ENCODE measurements at regions not wholly inside any gene's neighbourhood (a gene's known extent, or its start where the extent isn't known, plus 50 kb on each side); places are given as distances from the start of the nearest gene placed in this dataset.
"Not testable (repeated sequence)": the region's sequence is repeated elsewhere in the genome, so short reads cannot be mapped to it uniquely, and the experiment has no call there.

GRCh38 chr4:149057594-149057993 lies 615.4 kb upstream of the NR3C2 start:
- no peak for DNase-seq (ENCODE audit: extremely low read depth in 1 of 11, low read depth in 9 of 11, low spot score in 4 of 11)

- peak in 8 of 11 donors; percentile 4 to 36 (median 16) for DNase-seq (ENCODE audit: extremely low read depth in 1 of 11, low read depth in 9 of 11, low spot score in 4 of 11)
These were observed 614.4 kb upstream of the NR3C2 start for GRCh38 chr4:149056615-149057014.

- no peak for DNase-seq (ENCODE audit: extremely low read depth in 1 of 11, low read depth in 9 of 11, low spot score in 4 of 11)
These were observed 613.4 kb upstream of the NR3C2 start for GRCh38 chr4:149055624-149056023.

- no peak for DNase-seq (ENCODE audit: extremely low read depth in 1 of 11, low read depth in 9 of 11, low spot score in 4 of 11)
These were observed 608.6 kb upstream of the NR3C2 start for GRCh38 chr4:149050840-149051239.

- no peak for DNase-seq (ENCODE audit: extremely low read depth in 1 of 11, low read depth in 9 of 11, low spot score in 4 of 11)
These were observed 606.4 kb upstream of the NR3C2 start for GRCh38 chr4:149048451-149049143.

GRCh38 chr4:149047368-149047767 lies 605.2 kb upstream of the NR3C2 start:
- DNase-seq (ENCODE audit: extremely low read depth in 1 of 11, low read depth in 9 of 11, low spot score in 4 of 11): no peak

- DNase-seq (ENCODE audit: extremely low read depth in 1 of 11, low read depth in 9 of 11, low spot score in 4 of 11): no peak
These were observed 603.5 kb upstream of the NR3C2 start for GRCh38 chr4:149045731-149046130.

- DNase-seq (ENCODE audit: extremely low read depth in 1 of 11, low read depth in 9 of 11, low spot score in 4 of 11): not testable (repeated sequence)
These were observed 597.6 kb upstream of the NR3C2 start for GRCh38 chr4:149039786-149040185.

GRCh38 chr4:149031399-149031798 lies 589.2 kb upstream of the NR3C2 start:
- no peak for DNase-seq (ENCODE audit: extremely low read depth in 1 of 11, low read depth in 9 of 11, low spot score in 4 of 11)

- DNase-seq (ENCODE audit: extremely low read depth in 1 of 11, low read depth in 9 of 11, low spot score in 4 of 11): no peak
These were observed 586.9 kb upstream of the NR3C2 start for GRCh38 chr4:149029056-149029651.

GRCh38 chr4:149026696-149027095 lies 584.5 kb upstream of the NR3C2 start:
- no peak for DNase-seq (ENCODE audit: extremely low read depth in 1 of 11, low read depth in 9 of 11, low spot score in 4 of 11)

- peak in 5 of 11 donors; percentile 8 to 17 (median 13) for DNase-seq (ENCODE audit: extremely low read depth in 1 of 11, low read depth in 9 of 11, low spot score in 4 of 11)
These were observed 575.0 kb upstream of the NR3C2 start for GRCh38 chr4:149017002-149017734.

GRCh38 chr4:149009223-149009622 lies 567.0 kb upstream of the NR3C2 start:
- no peak for DNase-seq (ENCODE audit: extremely low read depth in 1 of 11, low read depth in 9 of 11, low spot score in 4 of 11)

- DNase-seq (ENCODE audit: extremely low read depth in 1 of 11, low read depth in 9 of 11, low spot score in 4 of 11): no peak
These were observed 566.3 kb upstream of the NR3C2 start for GRCh38 chr4:149008415-149009025.

- no peak for DNase-seq (ENCODE audit: extremely low read depth in 1 of 11, low read depth in 9 of 11, low spot score in 4 of 11)
These were observed 563.0 kb upstream of the NR3C2 start for GRCh38 chr4:149005191-149005590.

GRCh38 chr4:148999924-149000323 lies 557.7 kb upstream of the NR3C2 start:
- no peak for DNase-seq (ENCODE audit: extremely low read depth in 1 of 11, low read depth in 9 of 11, low spot score in 4 of 11)

- DNase-seq (ENCODE audit: extremely low read depth in 1 of 11, low read depth in 9 of 11, low spot score in 4 of 11): no peak
These were observed 556.5 kb upstream of the NR3C2 start for GRCh38 chr4:148998719-148999118.

- DNase-seq (ENCODE audit: extremely low read depth in 1 of 11, low read depth in 9 of 11, low spot score in 4 of 11): peak in 1 of 11 donors; percentile 2
These were observed 544.7 kb upstream of the NR3C2 start for GRCh38 chr4:148986951-148987350.

- DNase-seq (ENCODE audit: extremely low read depth in 1 of 11, low read depth in 9 of 11, low spot score in 4 of 11): no peak
These were observed 542.7 kb upstream of the NR3C2 start for GRCh38 chr4:148984951-148985350.

- DNase-seq (ENCODE audit: extremely low read depth in 1 of 11, low read depth in 9 of 11, low spot score in 4 of 11): no peak
These were observed 540.0 kb upstream of the NR3C2 start for GRCh38 chr4:148982200-148982599.
